MM.1S (cell line): ENCODE measurements at regions not wholly inside any gene's neighbourhood (a gene's known extent, or its start where the extent isn't known, plus 50 kb on each side); places are given as distances from the start of the nearest gene placed in this dataset.

Experiments
- DNase-seq: peaks from one replicate; pipeline ENCODE4 v3.0.0-alpha.2; 2015
- H2AFZ ChIP-seq: fragments of 300-600 bp; sonication (generic); 2 replicates; pipeline ENCODE4 v1.6.0; 2016; ENCODE audit warnings: antibody characterized with exemption, low read length
- H3F3A ChIP-seq: fragments of 300-600 bp; sonication (generic); 2 replicates; pipeline ENCODE4 v1.6.1; 2016; ENCODE audit warnings: mild to moderate bottlenecking, antibody characterized with exemption, low read length, moderate library complexity, mixed read lengths; ENCODE audit not compliant: insufficient read depth
- H3K27ac ChIP-seq: fragments of 300-600 bp; sonication (generic); 2 replicates; pipeline ENCODE4 v1.5.1; 2016; ENCODE audit warnings: mild to moderate bottlenecking, low read length
- H3K27me3 ChIP-seq: fragments of 300-600 bp; sonication (generic); replicated peaks from 2 replicates; pipeline ENCODE4 v1.6.0; 2016; ENCODE audit warnings: low read length; ENCODE audit not compliant: insufficient read depth
- H3K36me3 ChIP-seq: fragments of 300-600 bp; sonication (generic); replicated peaks from 2 replicates; pipeline ENCODE4 v1.6.1; 2016; ENCODE audit warnings: mild to moderate bottlenecking, low read length, mixed read lengths; ENCODE audit not compliant: insufficient read depth
- H3K4me1 ChIP-seq: fragments of 300-600 bp; sonication (generic); 2 replicates; pipeline ENCODE4 v1.6.1; 2016; ENCODE audit warnings: low read length, mixed read lengths
- H3K4me2 ChIP-seq: fragments of 300-600 bp; sonication (generic); 2 replicates; pipeline ENCODE4 v1.6.0; 2016; ENCODE audit warnings: low read depth, low read length
- H3K4me3 ChIP-seq: fragments of 300-600 bp; sonication (generic); 2 replicates; pipeline ENCODE4 v1.5.1; 2016; ENCODE audit warnings: low read length, mixed read lengths
- H3K79me2 ChIP-seq: fragments of 300-600 bp; sonication (generic); 2 replicates; pipeline ENCODE4 v1.6.1; 2016; ENCODE audit warnings: mixed run types, low read length, mixed read lengths
- H3K9ac ChIP-seq: fragments of 300-600 bp; sonication (generic); 2 replicates; pipeline ENCODE4 v1.6.1; 2016; ENCODE audit warnings: low read length, mixed read lengths
- H3K9me2 ChIP-seq: fragments of 300-600 bp; sonication (generic); replicated peaks from 2 replicates; pipeline ENCODE4 v1.6.1; 2016; ENCODE audit warnings: mild to moderate bottlenecking, low read length, mixed read lengths; ENCODE audit not compliant: insufficient read depth
- H3K9me3 ChIP-seq: fragments of 300-600 bp; sonication (generic); replicated peaks from 2 replicates; pipeline ENCODE4 v1.6.1; 2016; ENCODE audit warnings: mild to moderate bottlenecking, low read length, mixed read lengths; ENCODE audit not compliant: insufficient read depth
- H4K20me1 ChIP-seq: fragments of 300-600 bp; sonication (generic); 2 replicates; pipeline ENCODE4 v1.6.1; 2016; ENCODE audit warnings: mild to moderate bottlenecking, low read length, moderate library complexity, mixed read lengths; ENCODE audit not compliant: insufficient read depth
- EZH2 ChIP-seq: fragments of 300-600 bp; sonication (generic); optimal IDR thresholded peaks from 2 replicates; pipeline ENCODE3; 2017; ENCODE audit warnings: low read depth, mild to moderate bottlenecking, antibody characterized with exemption, low read length, mixed read lengths
- EZH2phosphoT487 ChIP-seq: fragments of 300-600 bp; sonication (generic); IDR thresholded peaks from 2 replicates; pipeline ENCODE4 v1.6.1; 2018; ENCODE audit warnings: antibody characterized with exemption, low read length
- TF ChIP-seq, protein P1 (sequence below): fragments of 300-600 bp; sonication (generic); IDR thresholded peaks from 2 replicates; pipeline ENCODE4 v1.5.1; 2016; ENCODE audit warnings: antibody characterized with exemption, low read length, mixed read lengths

DNA sequence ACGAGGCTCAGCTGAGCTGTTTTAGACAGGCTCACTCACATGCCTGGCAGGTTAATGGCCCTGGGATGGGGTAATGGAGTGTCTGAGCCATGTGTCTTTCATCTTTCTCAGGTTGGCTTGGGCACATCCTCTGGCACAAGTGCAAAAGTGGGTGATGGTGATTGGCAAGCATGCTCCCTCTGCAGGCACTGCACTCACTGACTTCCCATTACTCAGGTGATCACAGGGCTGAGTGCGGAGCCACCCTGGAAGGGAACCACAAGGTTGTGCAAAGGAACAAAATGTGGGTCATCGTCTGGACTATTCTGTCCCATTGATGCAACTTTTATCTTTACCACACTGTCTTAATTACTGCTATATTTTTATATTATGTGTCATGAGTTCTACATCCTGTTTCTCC, 244.1 kb upstream of the AKR1E2 start:
- Histone ChIP-seq H3K9ac (no peak overlapping the region), H3K4me3 (no peak overlapping the region), H3K4me2 (no peak overlapping the region), H4K20me1 (no peaks in the 10 kb centered on the region), H3K4me1 (no peaks in the 10 kb centered on the region), H3K27ac (no peak overlapping the region), H3F3A (no peaks in the 10 kb centered on the region), H3K9me3 (no peaks in the 10 kb centered on the region), H3K79me2 (no peaks in the 10 kb centered on the region), H3K27me3 (no peaks in the 10 kb centered on the region), H3K36me3 (no peaks in the 10 kb centered on the region), H2AFZ (no peak overlapping the region), H3K9me2 (no peaks in the 10 kb centered on the region)
- DNase-seq, result no peak
- TF ChIP-seq, protein P1, sequence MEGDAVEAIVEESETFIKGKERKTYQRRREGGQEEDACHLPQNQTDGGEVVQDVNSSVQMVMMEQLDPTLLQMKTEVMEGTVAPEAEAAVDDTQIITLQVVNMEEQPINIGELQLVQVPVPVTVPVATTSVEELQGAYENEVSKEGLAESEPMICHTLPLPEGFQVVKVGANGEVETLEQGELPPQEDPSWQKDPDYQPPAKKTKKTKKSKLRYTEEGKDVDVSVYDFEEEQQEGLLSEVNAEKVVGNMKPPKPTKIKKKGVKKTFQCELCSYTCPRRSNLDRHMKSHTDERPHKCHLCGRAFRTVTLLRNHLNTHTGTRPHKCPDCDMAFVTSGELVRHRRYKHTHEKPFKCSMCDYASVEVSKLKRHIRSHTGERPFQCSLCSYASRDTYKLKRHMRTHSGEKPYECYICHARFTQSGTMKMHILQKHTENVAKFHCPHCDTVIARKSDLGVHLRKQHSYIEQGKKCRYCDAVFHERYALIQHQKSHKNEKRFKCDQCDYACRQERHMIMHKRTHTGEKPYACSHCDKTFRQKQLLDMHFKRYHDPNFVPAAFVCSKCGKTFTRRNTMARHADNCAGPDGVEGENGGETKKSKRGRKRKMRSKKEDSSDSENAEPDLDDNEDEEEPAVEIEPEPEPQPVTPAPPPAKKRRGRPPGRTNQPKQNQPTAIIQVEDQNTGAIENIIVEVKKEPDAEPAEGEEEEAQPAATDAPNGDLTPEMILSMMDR, result no peak
- TF ChIP-seq EZH2phosphoT487 (no peak), EZH2 (no peak)

DNA sequence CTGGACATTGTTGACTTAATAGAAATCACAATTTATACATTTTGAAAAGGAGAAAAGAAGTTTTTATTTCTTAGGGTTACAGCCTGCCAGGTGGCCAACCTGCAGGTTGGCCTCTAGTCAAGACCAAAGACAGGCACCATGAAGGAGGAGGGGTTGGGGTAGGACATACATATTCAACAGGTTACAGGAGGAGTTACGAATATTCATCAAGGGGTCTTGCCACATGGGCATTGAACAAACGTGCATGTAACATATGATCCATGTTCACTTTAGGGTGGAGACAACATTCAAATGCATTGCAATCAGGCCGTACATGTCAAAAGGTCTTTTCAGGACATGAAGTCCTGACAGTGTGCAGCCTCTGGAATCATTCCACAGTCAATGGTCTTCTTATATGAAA, 246.2 kb upstream of the AKR1E2 start:
- H3K9ac ChIP-seq, result no peak overlapping the region
- no peaks in the 10 kb centered on the region for H3K79me2 ChIP-seq
- TF ChIP-seq, protein P1, result no peak
- TF ChIP-seq EZH2phosphoT487 (no peak), EZH2 (no peak)
- DNase-seq, result no peak
- H3K4me3 ChIP-seq, result no peak overlapping the region
- no peaks in the 10 kb centered on the region for H3K27me3 ChIP-seq
- H3K9me3 ChIP-seq, result no peaks in the 10 kb centered on the region
- H3K36me3 ChIP-seq, result no peaks in the 10 kb centered on the region
- H2AFZ ChIP-seq, result no peak overlapping the region
- no peaks in the 10 kb centered on the region for H3K9me2 ChIP-seq
- H4K20me1 ChIP-seq, result no peaks in the 10 kb centered on the region
- no peak overlapping the region for H3K27ac ChIP-seq
- H3F3A ChIP-seq, result no peaks in the 10 kb centered on the region
- H3K4me1 ChIP-seq, result no peaks in the 10 kb centered on the region
- H3K4me2 ChIP-seq, result no peak overlapping the region

DNA sequence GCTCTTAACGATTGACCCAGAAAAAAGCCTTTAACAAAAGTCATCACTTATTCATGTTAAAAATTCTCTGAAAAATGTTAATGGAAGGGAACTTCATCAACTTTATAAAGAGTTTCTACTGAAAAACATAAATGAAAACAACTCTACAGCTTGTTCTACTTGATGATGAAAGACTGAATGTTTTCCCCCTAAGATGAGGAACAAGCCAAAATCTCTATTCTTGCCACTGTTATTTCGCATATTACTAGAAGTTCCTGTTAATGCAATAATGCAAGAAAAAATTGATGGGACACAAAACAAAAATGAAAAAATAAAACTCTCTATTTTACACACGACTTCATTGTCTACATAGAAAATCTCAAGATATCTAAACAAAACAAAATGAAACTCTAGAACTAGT, 249.8 kb upstream of the AKR1E2 start:
- Histone ChIP-seq H3K4me3 (no peak overlapping the region), H3K9ac (no peak overlapping the region), H2AFZ (no peak overlapping the region), H3K9me3 (no peaks in the 10 kb centered on the region), H3K27me3 (no peaks in the 10 kb centered on the region), H3K27ac (no peak overlapping the region), H3K4me2 (no peak overlapping the region), H3K4me1 (no peaks in the 10 kb centered on the region), H3F3A (no peaks in the 10 kb centered on the region), H4K20me1 (no peaks in the 10 kb centered on the region), H3K79me2 (no peaks in the 10 kb centered on the region), H3K9me2 (no peaks in the 10 kb centered on the region), H3K36me3 (no peaks in the 10 kb centered on the region)
- DNase-seq, result no peak
- TF ChIP-seq, protein P1, result no peak
- TF ChIP-seq EZH2phosphoT487 (no peak), EZH2 (no peak)
